GM04503 (cell line): ENCODE measurements at regions not wholly inside any gene's neighbourhood (a gene's known extent, or its start where the extent isn't known, plus 50 kb on each side); places are given as distances from the start of the nearest gene placed in this dataset.
A peak's percentile ranks its signal among the peaks of the same experiment; 100 is the strongest.

Experiments used
- DNase-seq: peaks from one replicate; pipeline ENCODE4 v3.0.0-alpha.2; 2012; ENCODE audit warnings: low read depth

- DNase-seq, result no peak
These were observed 206.8 kb downstream of the LPIN1 start for GRCh38 chr2:11953258-11953657.

- DNase-seq, result peak; percentile 47
These were observed 208.9 kb downstream of the LPIN1 start for GRCh38 chr2:11955314-11955713.

- no peak for DNase-seq
These were observed 209.5 kb downstream of the LPIN1 start for GRCh38 chr2:11955884-11956291.

- no peak for DNase-seq
These were observed 216.4 kb downstream of the LPIN1 start for GRCh38 chr2:11962707-11963328.

GRCh38 chr2:11963966-11964365, 217.5 kb downstream of the LPIN1 start:
- DNase-seq, result no peak

GRCh38 chr2:11967946-11968465, 221.6 kb downstream of the LPIN1 start:
- peak; percentile 18 for DNase-seq

- DNase-seq, result no peak
These were observed 222.1 kb downstream of the LPIN1 start for GRCh38 chr2:11968521-11968920.

- DNase-seq, result no peak
These were observed 223.3 kb downstream of the LPIN1 start for GRCh38 chr2:11969774-11970173.

- DNase-seq, result no peak
These were observed 228.1 kb downstream of the LPIN1 start for GRCh38 chr2:11974573-11974972.

GRCh38 chr2:11975373-11975772, 228.9 kb downstream of the LPIN1 start:
- no peak for DNase-seq

GRCh38 chr2:11976073-11976472, 229.6 kb downstream of the LPIN1 start:
- DNase-seq, result no peak

- no peak for DNase-seq
These were observed 231.5 kb downstream of the LPIN1 start for GRCh38 chr2:11977766-11978524.

GRCh38 chr2:11980809-11981208, 234.4 kb downstream of the LPIN1 start:
- no peak for DNase-seq

- DNase-seq, result no peak
These were observed 237.0 kb downstream of the LPIN1 start for GRCh38 chr2:11983401-11983800.

- no peak for DNase-seq
These were observed 237.4 kb downstream of the LPIN1 start for GRCh38 chr2:11983870-11984269.

GRCh38 chr2:11984316-11985158, 238.1 kb downstream of the LPIN1 start:
- DNase-seq, result no peak

GRCh38 chr2:11985817-11986566, 239.6 kb downstream of the LPIN1 start:
- DNase-seq, result no peak

- DNase-seq, result no peak
These were observed 240.7 kb downstream of the LPIN1 start for GRCh38 chr2:11987151-11987550.

- DNase-seq, result no peak
These were observed 242.4 kb downstream of the LPIN1 start for GRCh38 chr2:11988691-11989353.

GRCh38 chr2:11989354-11989703, 242.9 kb downstream of the LPIN1 start:
- DNase-seq, result no peak

GRCh38 chr2:11990576-11990975, 244.1 kb downstream of the LPIN1 start:
- DNase-seq, result no peak
